Left ventricle myocardium superior (tissue), 1 donor: ENCODE measurements at regions not wholly inside any gene's neighbourhood (a gene's known extent, or its start where the extent isn't known, plus 50 kb on each side); places are given as distances from the start of the nearest gene placed in this dataset.
A peak's percentile ranks its signal among the peaks of the same experiment; 100 is the strongest.

Source experiments
- ATAC-seq: fragments of 200-7000 bp; cut with Tn5 transposase; one replicate; pipeline ENCODE4 v1.9.1; 2020; ENCODE audit warnings: mild to moderate bottlenecking, moderate library complexity
- DNase-seq: peaks from one replicate; pipeline ENCODE4 v3.0.0-alpha.2; 2020
- intact Hi-C: fragments of 100-400 bp; cut with micrococcal nuclease; formaldehyde crosslinking; loops from one replicate; pipeline ENCODE4 v1.11.0; 2022
- donor health status: DM: no; HTN: yes; CAD: no; lungs with severe emphysema.

DNA sequence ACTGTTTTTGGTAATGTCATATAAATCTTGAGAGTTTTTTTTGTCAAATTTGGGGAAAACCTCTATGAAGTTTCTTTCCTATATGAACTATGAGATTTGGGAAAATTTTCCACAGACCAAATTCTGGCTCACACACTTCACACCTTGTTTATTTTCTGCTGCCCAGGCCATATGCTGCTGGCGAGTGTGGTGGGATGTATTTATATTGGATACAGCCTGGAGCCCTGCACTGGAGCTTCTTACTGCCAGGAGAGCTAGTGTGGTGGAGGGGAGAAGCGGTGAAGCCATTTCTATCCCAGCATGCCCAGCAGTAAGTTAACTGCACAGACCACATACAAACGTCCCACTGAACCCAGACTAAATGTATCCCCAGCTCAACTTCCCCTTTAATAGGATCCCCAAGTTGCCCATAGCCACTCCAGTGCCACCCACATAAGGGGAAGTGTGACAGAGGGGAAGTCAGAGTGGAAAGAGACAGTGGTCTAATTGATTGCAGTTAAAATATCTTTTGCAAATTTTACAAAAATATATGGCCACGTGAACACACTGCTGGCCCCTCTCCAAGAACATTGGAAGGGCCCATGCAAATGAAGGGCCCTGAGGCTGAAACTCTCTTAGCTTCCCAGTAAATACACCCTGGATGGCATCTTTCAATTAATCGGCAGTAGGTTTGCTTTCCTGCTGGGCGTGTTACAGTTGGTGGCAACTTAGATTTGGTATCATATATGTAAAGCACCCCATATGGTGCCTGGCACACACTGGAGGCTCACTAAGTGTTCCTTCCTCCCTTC lies 146.6 kb upstream of the ITGA6 start:
- no peak for DNase-seq
- peak; percentile 70 for ATAC-seq
- intact Hi-C loops: loop anchor here (10.0 kb wide), 1 partner anchor 184 kb away; no protein-coding TSS in a partner anchor

DNA sequence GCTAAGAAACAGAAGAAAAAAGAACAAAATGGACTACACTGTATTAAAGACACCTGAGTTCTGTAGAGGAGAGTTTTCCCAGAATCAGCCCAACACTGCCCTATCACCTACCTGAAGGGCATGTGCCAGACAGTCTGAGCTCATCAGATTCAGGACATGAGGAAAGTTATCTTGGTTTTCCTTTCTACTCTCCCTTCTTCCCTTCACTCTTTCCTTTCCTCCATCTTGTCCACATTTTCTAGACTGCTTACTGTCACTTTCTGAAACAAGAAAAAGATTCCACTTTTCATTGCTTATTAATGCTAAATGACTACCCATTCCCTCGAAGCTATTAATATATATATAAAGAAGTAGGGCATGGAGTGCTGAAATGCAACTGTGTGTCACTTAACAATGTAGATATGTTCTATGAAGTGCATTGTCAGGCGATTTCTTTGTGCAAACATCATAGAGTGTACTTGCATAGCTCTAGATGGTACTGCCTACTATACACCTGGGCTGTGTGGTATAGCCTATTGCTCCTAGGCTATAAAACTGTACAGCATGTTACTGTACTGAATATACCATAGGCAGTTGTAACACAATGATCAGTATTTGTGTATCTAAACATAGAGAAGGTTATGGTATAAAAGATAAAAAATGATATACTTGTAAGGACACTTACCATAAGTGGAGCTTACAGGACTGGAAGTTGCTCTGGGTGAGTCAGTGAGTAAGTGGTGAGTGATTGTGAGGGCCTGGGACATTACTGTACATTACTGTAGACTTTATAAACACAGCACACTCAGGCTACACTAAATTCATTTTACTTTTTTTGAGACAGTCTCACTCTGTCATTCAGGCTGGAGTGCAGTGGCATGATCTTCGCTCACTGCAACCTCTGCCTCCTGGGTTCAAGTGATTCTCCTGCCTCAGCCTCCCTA lies 145.5 kb upstream of the ITGA6 start:
- no peak for DNase-seq
- no peak for ATAC-seq
- intact Hi-C loops: loop anchor here (10.0 kb wide), 1 partner anchor 183 kb away; no protein-coding TSS in a partner anchor

DNA sequence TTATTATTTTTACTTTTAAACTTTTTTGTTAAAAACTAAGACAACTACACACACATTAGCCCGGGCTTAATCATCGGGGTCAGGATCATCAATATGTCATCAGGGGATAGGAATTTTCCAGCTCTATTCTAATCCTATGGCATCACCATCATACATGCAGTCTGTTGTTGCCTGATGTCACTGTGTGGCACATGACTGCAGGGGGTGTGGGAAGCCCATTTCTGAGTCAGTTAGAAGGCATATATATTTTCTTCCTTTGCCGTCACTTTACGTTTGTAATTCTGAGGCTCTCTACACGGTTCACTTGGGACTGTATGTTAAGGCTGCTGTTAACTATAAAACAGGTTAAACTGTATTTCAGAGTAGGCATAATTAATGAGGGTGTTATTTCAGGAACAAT lies 144.4 kb upstream of the ITGA6 start:
- intact Hi-C loops: loop anchor here (10.0 kb wide), 1 partner anchor 182 kb away; no protein-coding TSS in a partner anchor
- ATAC-seq (no peak), DNase-seq (no peak)

DNA sequence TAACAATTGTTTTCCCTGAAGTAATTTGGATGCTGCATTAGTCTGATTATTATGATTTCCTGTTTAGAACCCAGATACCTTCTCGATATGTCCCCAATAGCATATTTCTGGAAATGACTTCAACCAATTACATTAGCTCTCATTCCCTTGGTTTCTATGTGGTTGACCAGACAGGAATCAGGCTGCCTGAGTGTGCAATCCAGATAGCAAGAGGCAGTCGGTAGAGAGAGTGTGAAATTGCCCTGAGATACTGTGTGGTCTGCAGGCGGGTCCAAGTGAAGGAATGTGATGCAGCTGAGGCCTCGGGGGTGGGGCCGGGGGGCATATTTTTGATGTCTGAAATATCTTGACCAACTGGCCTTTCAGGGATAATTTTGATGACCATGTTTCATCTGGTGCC lies 143.9 kb upstream of the ITGA6 start:
- no peak for ATAC-seq
- intact Hi-C loops: loop anchor here (10.0 kb wide), 1 partner anchor 181 kb away; no protein-coding TSS in a partner anchor
- no peak for DNase-seq

DNA sequence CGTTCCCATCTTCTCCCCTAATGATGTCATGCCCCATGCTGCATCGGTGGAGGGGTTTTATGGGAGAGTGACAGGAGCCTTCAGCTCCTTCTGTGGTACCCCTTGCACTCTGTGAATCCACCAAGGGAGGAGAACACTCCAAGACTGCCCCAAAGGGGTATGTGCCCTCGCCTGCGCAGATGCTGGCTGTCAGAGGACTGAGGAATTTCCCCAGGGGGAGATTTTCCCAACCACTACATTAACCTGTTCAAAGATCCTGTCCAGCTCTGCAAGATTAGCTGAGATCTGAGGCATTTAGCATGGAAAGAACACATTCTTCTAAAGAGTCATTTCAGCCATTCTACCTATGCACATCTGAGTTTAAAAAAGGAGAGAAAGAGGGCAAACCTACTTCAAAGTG lies 143.2 kb upstream of the ITGA6 start:
- DNase-seq: no peak
- intact Hi-C loops: loop anchor here (10.0 kb wide), 1 partner anchor 181 kb away; no protein-coding TSS in a partner anchor
- ATAC-seq: no peak

DNA sequence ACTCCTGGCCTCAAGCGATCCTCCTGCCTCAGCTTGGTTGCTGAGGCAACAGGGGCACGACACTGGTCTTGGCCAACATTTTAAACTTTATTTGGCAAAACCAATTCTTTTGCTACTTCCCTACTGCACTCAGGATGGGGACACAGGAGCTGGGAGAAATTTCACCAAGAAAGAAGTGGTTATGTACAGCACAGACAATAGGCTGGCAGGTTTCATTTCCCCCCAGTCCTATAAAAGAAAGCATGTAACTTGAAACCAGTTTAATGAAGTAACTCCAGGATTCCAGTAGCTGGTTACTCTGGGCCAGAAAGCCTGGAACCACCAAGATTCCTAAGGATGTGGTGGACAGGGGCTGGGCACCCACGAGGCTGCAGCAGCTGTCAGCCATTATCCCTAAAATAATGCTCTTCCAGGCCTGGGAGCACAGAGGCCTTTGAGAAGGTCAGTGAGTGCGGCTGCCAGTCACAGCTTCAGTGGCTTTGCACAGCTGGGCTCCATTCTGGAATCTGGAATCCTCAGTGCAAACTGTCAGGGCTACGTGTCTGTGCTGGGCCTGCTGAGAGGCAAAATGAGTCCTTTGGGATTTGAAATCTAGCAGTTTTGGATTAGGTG lies 142.3 kb upstream of the ITGA6 start:
- peak; percentile 37 for DNase-seq
- peak; percentile 64 for ATAC-seq

DNA sequence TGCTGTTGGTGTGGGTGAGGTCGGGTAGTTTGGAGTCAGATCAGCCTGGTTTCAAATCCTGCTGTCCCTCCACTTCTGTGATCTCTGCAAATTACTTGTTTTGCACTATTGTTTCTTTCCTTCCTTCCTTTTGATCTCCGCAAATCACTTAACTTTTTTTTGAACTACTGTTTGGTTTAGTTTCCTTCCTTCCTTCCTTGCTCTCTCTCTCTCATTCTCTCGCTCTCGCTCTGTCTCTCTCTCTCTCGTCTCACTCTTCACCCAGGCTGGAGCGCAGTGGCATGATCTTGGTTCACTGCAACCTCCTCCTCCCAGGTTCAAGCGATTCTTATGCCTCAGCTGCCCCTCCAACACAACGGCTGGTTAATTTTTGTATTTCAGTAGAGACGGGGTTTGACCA lies 141.6 kb upstream of the ITGA6 start:
- DNase-seq (no peak), ATAC-seq (no peak)
- intact Hi-C loops: loop anchor here (10.0 kb wide), 1 partner anchor 179 kb away; no protein-coding TSS in a partner anchor

More for the DNA sequence above, 142.3 kb upstream of the ITGA6 start:
- intact Hi-C loops: loop anchor here (10.0 kb wide), 1 partner anchor 180 kb away; no protein-coding TSS in a partner anchor

DNA sequence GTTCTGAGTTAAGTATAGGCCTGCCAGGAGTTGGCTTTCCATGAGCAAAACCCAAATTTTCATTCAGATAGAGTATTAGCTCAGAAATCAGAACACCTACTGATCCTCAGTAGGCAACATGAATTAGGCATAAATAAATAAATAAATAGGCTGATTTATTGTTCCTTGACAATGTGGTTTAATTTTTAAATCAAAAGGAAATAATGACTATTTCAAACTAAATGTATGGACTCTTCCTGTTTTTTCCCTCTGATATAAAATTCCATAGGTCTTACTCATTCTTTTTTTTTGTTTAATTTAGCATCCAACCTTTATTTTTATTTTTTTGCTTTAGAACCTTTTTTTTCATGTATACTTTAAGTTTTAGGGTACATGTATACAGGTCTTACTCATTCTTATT lies 140.2 kb upstream of the ITGA6 start:
- DNase-seq: no peak
- intact Hi-C loops: loop anchor here (10.0 kb wide), 1 partner anchor 178 kb away; no protein-coding TSS in a partner anchor
- no peak for ATAC-seq

DNA sequence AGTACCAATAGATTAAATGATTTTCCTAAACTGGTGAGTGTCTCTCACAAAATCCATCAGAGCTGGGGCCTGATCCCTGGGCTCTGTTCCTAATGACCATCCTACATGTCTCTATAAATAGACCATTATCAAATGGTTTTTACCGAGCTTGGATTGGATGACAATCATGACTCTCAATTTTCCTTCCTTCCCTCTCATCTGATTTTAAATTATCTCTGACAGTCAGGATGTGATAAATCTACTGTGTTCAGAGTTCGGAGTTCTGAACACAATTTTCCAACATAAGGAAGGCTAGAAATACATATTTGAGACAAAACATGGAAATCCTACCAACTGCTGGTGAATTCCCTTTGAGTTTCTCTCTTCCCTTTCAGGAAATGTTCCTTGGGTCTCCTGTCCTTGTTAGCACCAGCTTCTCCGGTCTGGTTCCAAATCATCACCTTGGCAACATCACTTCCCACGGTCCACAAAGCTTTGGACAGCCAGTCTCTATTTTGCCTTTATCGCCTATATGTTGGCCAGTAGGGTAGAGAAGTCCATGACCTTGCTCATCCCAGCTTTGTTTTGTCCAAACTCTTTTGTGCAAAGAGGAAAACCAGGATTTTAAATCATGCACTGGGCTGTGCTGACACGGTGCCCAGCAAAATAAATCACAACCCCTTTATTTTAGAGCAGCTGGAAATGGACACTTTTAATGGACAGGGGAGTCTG lies 139.6 kb upstream of the ITGA6 start:
- DNase-seq (no peak), ATAC-seq (peak; percentile 32)
- intact Hi-C loops: loop anchor here (10.0 kb wide), 1 partner anchor 177 kb away; no protein-coding TSS in a partner anchor

DNA sequence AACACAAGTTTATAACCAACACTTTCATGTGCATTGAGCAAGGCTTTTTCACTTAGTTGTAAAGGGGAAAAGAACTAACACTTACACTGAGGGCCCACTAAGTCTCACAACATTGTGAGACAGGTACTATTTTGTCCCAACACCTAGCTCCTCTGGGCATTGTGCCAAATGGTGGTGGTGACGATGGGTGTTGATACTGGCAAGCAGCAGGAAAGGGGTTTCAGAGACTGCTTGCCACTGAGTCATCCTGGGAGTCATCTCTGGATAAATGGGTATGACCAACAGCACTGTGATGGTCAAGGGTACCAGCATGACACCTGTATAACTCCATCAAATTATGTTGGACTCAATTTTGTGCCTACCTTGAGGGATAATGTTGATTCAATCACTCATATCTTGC lies 138.8 kb upstream of the ITGA6 start:
- DNase-seq (no peak), ATAC-seq (no peak)
- intact Hi-C loops: loop anchor here (10.0 kb wide), 1 partner anchor 176 kb away; no protein-coding TSS in a partner anchor

DNA sequence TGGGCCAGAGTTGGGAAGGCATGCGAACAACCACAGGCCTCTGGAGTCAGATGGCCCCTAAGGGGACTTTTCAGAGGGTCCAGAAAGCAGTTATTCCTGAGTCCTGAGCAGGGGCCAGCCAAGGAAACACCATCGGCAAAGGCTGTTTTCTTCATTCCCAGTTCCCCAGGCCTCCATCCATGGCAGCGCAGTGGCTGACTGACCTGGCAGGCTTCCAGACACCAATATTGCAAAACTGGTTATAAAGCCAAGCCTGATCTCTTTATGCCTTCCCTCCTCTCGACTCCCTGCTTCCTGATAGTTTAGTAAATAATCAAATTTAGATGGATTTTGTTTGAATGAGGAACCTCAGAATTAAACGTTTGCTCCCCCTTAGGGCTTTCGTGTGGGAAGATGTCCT lies 133.4 kb upstream of the ITGA6 start:
- ATAC-seq: peak; percentile 68
- DNase-seq: peak; percentile 46
- intact Hi-C loops: no loop called here

DNA sequence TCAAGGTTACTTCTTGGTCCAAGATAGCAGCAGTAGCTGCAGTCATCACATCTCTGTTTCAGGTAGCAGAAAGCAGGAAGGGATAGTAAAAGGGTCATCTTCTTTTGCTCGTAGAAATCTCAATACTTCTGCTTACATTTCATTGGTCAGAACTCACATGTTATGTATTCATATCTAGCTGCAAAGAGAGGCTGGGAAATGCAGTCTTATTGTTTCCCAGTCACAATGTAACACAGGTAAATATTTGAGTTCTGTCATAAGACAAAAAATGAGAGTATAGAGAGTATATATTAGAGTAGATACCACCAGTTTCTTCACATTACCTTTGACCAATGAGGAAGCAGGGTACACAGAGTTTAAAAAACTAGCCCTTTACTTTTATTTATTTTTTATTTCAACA lies 132.4 kb upstream of the ITGA6 start:
- DNase-seq: no peak
- ATAC-seq: no peak
- intact Hi-C loops: no loop called here

DNA sequence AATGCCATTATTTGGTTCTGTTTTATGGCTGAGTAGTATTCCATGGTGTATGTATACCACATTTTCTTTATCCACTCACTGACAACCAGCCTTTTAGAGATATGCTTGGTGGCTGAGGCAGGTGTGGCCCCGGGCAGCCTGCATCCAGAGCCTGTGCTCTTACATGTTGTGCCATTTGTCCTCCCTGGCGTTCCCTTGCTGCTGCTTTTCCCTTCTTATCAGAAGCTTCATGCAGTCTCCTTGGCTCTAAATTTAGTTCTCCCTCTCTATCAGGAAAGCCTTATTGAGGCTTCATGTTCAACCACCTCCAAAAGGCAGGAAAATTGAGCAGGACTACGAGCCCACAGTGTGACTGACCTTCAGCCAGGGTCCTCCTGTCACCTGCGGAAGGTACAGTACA lies 131.7 kb upstream of the ITGA6 start:
- DNase-seq: no peak
- ATAC-seq: peak; percentile 79
- intact Hi-C loops: no loop called here

DNA sequence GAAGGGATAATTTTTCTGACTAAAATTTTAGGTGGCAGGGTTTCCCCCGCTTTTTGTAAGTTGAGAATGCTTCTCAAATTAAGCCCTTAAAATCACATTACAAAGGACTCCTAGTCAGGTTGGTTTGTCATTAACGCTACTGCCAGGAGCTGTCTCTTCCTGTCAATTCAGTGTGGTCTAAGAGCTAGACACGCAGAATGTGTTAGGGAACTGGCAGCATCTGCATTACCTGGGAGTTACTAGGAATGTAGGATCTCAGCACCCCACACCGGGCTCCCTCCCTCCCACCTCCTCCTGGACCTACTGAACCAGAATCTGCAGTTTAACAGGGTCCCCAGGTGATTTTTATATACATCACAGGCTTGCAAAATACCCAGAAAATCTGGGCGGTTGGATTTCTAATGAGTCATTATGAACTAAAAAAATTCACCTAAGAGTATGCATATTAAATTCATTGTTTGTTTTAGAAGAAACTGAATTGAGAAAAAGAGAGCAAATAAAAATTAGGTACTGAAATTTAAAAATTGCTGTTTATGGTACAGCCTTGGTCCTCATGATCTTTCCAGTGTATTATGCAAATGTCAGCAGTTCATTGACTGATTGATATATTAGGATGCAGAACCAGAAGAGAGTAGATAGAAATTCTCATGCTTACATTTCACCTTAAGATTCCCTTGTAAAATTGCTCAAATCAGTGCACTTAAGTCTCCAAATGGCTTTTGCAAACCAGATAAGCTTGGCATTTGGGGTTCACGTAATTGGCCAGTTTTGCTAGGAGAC lies 130.9 kb upstream of the ITGA6 start:
- intact Hi-C loops: no loop called here
- DNase-seq (no peak), ATAC-seq (no peak)

DNA sequence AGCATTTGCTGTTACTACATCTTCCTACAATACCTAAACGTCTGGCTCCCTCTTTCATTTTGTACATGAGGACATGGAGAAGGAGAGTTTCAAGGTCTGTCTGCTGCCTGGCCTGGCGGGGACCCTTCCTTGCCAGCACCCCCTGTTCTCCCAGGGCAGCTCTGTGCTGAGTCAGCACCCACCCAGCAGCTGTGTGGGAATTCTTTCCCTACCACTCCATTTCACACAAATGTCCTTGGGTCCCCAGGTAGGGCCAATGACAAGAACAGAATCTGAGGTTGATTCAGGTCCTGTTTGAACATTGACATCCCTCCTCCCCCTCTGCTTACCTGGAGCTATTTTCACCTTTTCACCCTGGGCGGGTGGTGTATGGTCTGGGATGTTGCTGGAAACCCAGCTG lies 129.9 kb upstream of the ITGA6 start:
- intact Hi-C loops: no loop called here
- no peak for ATAC-seq

DNA sequence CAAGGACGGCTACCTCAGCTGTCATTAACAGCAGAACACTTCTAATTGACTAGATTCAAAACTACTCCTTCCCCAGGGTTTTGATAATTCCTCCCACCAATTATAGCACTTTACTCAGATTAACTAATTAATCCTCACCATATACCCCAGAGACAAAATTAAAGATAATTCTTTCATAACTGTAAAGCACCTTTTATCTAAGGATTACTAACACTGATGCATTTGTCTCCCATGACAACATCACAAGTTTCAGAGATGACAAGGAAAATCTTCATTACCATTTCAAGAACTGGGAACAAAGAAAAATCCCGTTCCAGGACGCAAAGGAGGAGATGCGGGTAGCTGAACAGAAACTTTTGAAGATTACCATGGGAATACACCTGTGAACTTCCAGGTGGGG lies 129.4 kb upstream of the ITGA6 start:
- DNase-seq (no peak), ATAC-seq (no peak)
- intact Hi-C loops: no loop called here

More for the DNA sequence above, 129.9 kb upstream of the ITGA6 start:
- DNase-seq: no peak

DNA sequence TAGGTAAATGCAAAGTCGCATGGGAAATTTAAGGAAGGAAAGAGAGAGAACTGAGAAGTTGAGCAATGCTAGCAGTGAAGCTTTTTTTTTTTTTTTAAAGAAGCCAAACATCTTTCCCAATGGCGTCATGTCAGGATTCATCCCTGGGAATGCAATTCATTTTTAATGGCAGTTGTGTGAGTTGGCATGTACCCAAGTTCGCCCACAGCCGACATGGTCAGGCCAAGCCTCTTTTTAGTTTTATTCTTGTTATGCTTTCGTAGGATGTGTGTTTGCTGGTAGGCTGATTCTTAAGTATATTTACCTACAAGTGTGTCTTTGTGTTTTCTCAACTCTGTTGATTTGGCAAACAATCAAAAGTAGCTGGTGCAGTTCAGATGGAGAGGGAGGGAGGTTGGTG lies 127.6 kb upstream of the ITGA6 start:
- DNase-seq (no peak), ATAC-seq (no peak)
- intact Hi-C loops: no loop called here

DNA sequence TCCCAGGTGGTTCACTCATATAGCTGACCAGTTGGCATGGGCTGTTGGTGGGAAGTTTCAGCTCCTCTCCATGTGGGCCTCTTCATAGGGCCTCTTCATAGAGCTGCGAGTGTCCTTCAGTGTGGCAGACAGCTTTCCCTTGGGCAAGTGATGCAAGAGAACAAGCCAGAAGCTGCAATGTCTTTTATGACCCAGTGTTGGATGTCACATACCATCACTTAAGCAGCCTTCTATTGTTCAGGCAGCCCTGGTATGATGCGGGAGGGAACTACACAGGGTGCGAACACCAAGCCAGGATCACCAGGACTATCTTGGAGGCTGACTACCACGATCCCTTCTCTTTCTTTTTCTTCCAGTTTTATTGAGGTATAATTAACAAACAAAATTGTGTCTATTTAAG lies 126.5 kb upstream of the ITGA6 start:
- no peak for ATAC-seq
- no peak for DNase-seq
- intact Hi-C loops: no loop called here
